Trophoblast cell (in vitro differentiated cells and primary cell): ENCODE measurements at regions not wholly inside any gene's neighbourhood (a gene's known extent, or its start where the extent isn't known, plus 50 kb on each side); places are given as distances from the start of the nearest gene placed in this dataset.
"Not testable (repeated sequence)": the region's sequence is repeated elsewhere in the genome, so short reads cannot be mapped to it uniquely, and the experiment has no call there.

Source experiments
- DNase-seq, 2 donors: peaks; one replicate each; pipeline ENCODE4 v3.0.0-alpha.2; 2016
- H2AFZ ChIP-seq: 2 replicates; pipeline ENCODE4 v1.6.1; 2013; ENCODE audit warnings: low read length, moderate library complexity, mild to moderate bottlenecking; ENCODE audit not compliant: insufficient read depth, poor library complexity
- H2AK5ac ChIP-seq: 2 replicates; pipeline ENCODE4 v1.6.1; 2013; ENCODE audit warnings: mild to moderate bottlenecking, low read length
- H2BK120ac ChIP-seq: 2 replicates; pipeline ENCODE4 v1.6.1; 2013; ENCODE audit warnings: low read length, mild to moderate bottlenecking, moderate library complexity; ENCODE audit not compliant: insufficient read depth, poor library complexity
- H2BK12ac ChIP-seq: 2 replicates; pipeline ENCODE4 v1.6.1; 2013; ENCODE audit warnings: mild to moderate bottlenecking, low read length, moderate library complexity
- H2BK5ac ChIP-seq: 2 replicates; pipeline ENCODE4 v1.6.1; 2013; ENCODE audit warnings: low read length, low read depth, moderate library complexity, mild to moderate bottlenecking; ENCODE audit not compliant: poor library complexity
- H3K14ac ChIP-seq: 2 replicates; pipeline ENCODE4 v1.6.1; 2013; ENCODE audit warnings: mild to moderate bottlenecking, low read length
- H3K18ac ChIP-seq: 2 replicates; pipeline ENCODE4 v1.6.1; 2013; ENCODE audit warnings: mild to moderate bottlenecking, low read length
- H3K23ac ChIP-seq: 2 replicates; pipeline ENCODE4 v1.6.1; 2013; ENCODE audit warnings: low read length
- H3K27ac ChIP-seq: 2 replicates; pipeline ENCODE4 v1.5.1; 2013; ENCODE audit warnings: low read depth, mild to moderate bottlenecking, inconsistent platforms, low read length, moderate library complexity
- H3K27me3 ChIP-seq: 2 replicates; pipeline ENCODE4 v1.6.1; 2013; ENCODE audit warnings: inconsistent platforms, mild to moderate bottlenecking, low read length, moderate library complexity; ENCODE audit not compliant: insufficient read depth
- H3K36me3 ChIP-seq, 2 experiments: 1 replicate in 1 of 2; 2 replicates in 1 of 2; pipeline ENCODE4 v1.6.1; 2013; ENCODE audit warnings: low read length in 2 of 2, mild to moderate bottlenecking in 2 of 2, moderate library complexity in 1 of 2; ENCODE audit not compliant: insufficient read depth in 2 of 2, control insufficient read depth in 1 of 2
- H3K4ac ChIP-seq: 2 replicates; pipeline ENCODE4 v1.6.1; 2013; ENCODE audit warnings: low read depth, mild to moderate bottlenecking, low read length, moderate library complexity
- H3K4me1 ChIP-seq, 2 experiments: 1 replicate in 1 of 2; 2 replicates in 1 of 2; pipeline ENCODE4 v1.6.1; 2013; ENCODE audit warnings: low read length in 2 of 2, mild to moderate bottlenecking in 2 of 2, moderate library complexity in 1 of 2; ENCODE audit not compliant: insufficient read depth in 2 of 2, control insufficient read depth in 1 of 2
- H3K4me2 ChIP-seq: 2 replicates; pipeline ENCODE4 v1.6.1; 2013; ENCODE audit warnings: inconsistent platforms, mild to moderate bottlenecking, low read length, moderate library complexity
- H3K4me3 ChIP-seq: 2 replicates; pipeline ENCODE4 v1.5.1; 2013; ENCODE audit warnings: mild to moderate bottlenecking, low read depth, low read length, inconsistent platforms
- H3K79me1 ChIP-seq: one replicate; pipeline ENCODE4 v1.6.1; 2013; ENCODE audit warnings: low read length
- H3K79me2 ChIP-seq: 2 replicates; pipeline ENCODE4 v1.6.1; 2013; ENCODE audit warnings: low read length, mild to moderate bottlenecking; ENCODE audit not compliant: control insufficient read depth, insufficient read depth, poor library complexity
- H3K9ac ChIP-seq: 2 replicates; pipeline ENCODE4 v1.6.1; 2013; ENCODE audit warnings: mild to moderate bottlenecking, low read length
- H3K9me3 ChIP-seq: 2 replicates; pipeline ENCODE4 v1.6.1; 2013; ENCODE audit warnings: low read depth, mild to moderate bottlenecking, control low read depth, inconsistent platforms, low read length; ENCODE audit not compliant: insufficient read depth
- H4K12ac ChIP-seq: 2 replicates; pipeline ENCODE4 v1.6.1; 2013; ENCODE audit warnings: low read depth, mild to moderate bottlenecking, low read length, moderate library complexity
- H4K8ac ChIP-seq: 2 replicates; pipeline ENCODE4 v1.6.1; 2013; ENCODE audit warnings: low read depth, mild to moderate bottlenecking, low read length, moderate library complexity
- H4K91ac ChIP-seq: one replicate; pipeline ENCODE4 v1.6.1; 2013; ENCODE audit warnings: low read depth, mild to moderate bottlenecking, low read length, moderate library complexity
- WGBS: extraction: QIAGEN DNeasy Blood & Tissue Kit; methylation state at CpG from one replicate; pipeline ENCODE4 v1.1.7; 2013; ENCODE audit warnings: missing lambda C conversion rate; ENCODE audit not compliant: insufficient read length, insufficient coverage; ENCODE audit errors: extremely low coverage; 5-methylcytosine and 5-hydroxymethylcytosine counted together

DNA sequence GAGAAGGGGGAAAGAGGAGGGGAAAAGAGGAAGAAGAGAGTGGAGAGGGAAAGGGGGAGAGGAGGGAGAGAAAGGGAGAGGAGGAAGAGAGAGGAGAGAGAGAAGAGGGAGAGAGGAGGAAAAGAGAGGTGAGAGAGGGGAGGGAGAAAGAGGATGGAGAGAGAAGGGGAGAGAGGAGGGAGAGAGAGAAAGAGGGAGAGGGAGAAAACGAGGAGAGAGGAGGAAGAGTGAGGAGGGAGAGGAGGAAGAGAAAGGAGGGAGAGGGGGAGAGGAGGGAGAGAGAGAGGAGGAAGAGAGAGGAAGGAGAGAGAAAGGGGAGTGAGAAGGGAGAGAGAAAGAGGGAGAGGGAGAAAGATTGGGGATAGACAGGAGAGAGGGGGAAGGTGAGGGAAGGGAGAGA lies 197.6 kb upstream of the FOXK1 start:
- Histone ChIP-seq H3K9me3 (peaks cover 19% of the 10 kb centered on the region), H2BK120ac (no peak overlapping the region), H3K79me2 (no peaks in the 10 kb centered on the region), H2AK5ac (no peak overlapping the region), H3K4me3 (no peak overlapping the region), H2AFZ (no peak overlapping the region), H3K27ac (no peak overlapping the region), H3K36me3 (no peaks in the 10 kb centered on the region), H3K23ac (no peak overlapping the region), H3K14ac (no peak overlapping the region), H3K4ac (no peak overlapping the region), H2BK12ac (no peak overlapping the region), H4K12ac (no peak overlapping the region), H3K9ac (no peak overlapping the region), H4K8ac (no peak overlapping the region), H3K79me1 (no peaks in the 10 kb centered on the region), H3K4me1 (no peaks in the 10 kb centered on the region), H3K4me2 (no peak overlapping the region), H2BK5ac (no peak overlapping the region), H4K91ac (no peak overlapping the region), H3K18ac (no peak overlapping the region), H3K27me3 (no peaks in the 10 kb centered on the region)
- no peak for DNase-seq
- WGBS, result no CpG with 5 or more reads among the region's 1 CpG

DNA sequence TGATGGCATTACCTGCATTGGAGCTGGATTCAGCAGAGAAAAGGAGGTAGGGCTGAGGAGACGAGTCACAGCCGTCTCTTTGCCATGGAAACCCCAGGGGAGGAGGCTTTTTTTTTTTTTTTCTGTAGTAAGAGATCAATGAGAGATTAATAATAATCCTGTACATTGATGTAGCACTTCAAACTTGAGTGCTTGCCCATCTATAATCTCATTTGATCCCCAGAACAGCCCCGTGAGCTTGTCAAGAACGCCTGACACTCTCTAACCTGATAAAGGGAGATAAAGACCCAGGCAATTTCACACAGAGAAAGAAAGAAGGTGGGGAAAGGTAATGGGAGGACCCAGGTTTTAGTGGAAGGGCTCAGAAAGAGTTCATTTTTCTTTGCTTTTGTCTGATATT lies 195.2 kb upstream of the FOXK1 start:
- Histone ChIP-seq H3K79me2 (no peaks in the 10 kb centered on the region), H3K18ac (no peak overlapping the region), H4K8ac (no peak overlapping the region), H2BK120ac (no peak overlapping the region), H3K27me3 (no peaks in the 10 kb centered on the region), H2BK5ac (no peak overlapping the region), H4K91ac (no peak overlapping the region), H2BK12ac (no peak overlapping the region), H2AK5ac (no peak overlapping the region), H3K9me3 (peaks cover 22% of the 10 kb centered on the region), H3K4ac (no peak overlapping the region), H3K79me1 (no peaks in the 10 kb centered on the region), H3K9ac (no peak overlapping the region), H3K27ac (no peak overlapping the region), H3K23ac (no peak overlapping the region), H3K36me3 (no peaks in the 10 kb centered on the region), H3K14ac (no peak overlapping the region), H3K4me2 (no peak overlapping the region), H3K4me3 (no peak overlapping the region), H3K4me1 (no peaks in the 10 kb centered on the region), H2AFZ (no peak overlapping the region), H4K12ac (no peak overlapping the region)
- WGBS, result no CpG with 5 or more reads among the region's 4 CpGs
- DNase-seq, result no peak

DNA sequence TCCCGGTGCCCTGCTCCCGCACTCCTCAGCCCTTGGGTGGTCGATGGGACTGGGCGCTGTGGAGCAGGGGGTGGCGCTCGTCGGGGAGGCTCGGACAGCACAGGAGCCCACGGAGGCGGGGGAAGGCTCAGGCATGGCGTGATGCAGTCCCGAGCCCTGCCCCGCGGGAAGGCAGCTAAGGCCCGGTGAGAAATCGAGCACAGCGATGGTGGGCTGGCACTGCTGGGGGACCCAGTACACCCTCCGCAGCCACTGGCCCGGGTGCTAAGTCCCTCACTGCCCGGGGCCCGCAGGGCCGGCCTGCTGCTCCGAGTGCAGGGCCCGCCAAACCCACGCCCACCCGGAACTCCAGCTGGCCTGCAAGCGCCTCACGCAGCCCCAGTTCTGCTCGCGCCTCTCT lies 185.2 kb upstream of the FOXK1 start:
- H2BK120ac ChIP-seq, H4K91ac ChIP-seq, H2AK5ac ChIP-seq, H3K4me3 ChIP-seq, H4K8ac ChIP-seq, H3K79me2 ChIP-seq, H2BK5ac ChIP-seq, H3K9ac ChIP-seq, H3K4me2 ChIP-seq, H2BK12ac ChIP-seq, H2AFZ ChIP-seq, H3K27ac ChIP-seq, H3K79me1 ChIP-seq, H3K14ac ChIP-seq, H3K27me3 ChIP-seq, DNase-seq, H3K4ac ChIP-seq, H3K18ac ChIP-seq, H3K4me1 ChIP-seq, H4K12ac ChIP-seq, H3K36me3 ChIP-seq, H3K23ac ChIP-seq: not testable (repeated sequence)
- WGBS, result no CpG with 5 or more reads among the region's 30 CpGs
- peaks cover 14% of the 10 kb centered on the region for H3K9me3 ChIP-seq

DNA sequence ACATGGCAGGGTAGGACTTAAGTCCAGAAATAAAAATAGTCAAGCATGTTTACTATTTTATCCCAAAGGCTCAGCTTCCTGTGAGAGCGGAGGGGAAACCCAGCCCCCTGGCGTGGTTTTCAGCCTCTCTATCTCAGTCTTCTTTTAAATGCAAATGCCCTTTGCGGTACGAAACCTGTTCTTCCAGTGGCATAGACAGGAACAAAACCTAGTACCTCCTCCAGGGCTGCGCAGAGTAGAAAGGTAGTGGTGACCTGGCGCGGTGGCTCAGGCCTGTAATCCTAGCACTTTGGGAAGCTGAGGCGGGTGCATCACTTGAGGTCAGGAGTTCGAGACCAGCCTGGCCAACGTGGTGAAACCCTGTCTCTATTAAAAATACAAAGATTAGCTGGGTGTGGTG lies 181.3 kb upstream of the FOXK1 start:
- H2BK12ac ChIP-seq, result no peak overlapping the region

More for the DNA sequence above, 181.3 kb upstream of the FOXK1 start:
- Histone ChIP-seq H3K4ac (no peak overlapping the region), H2AFZ (no peak overlapping the region), H2AK5ac (no peak overlapping the region), H3K4me1 (no peaks in the 10 kb centered on the region), H3K79me1 (no peaks in the 10 kb centered on the region), H2BK5ac (no peak overlapping the region), H3K14ac (no peak overlapping the region), H3K9ac (no peak overlapping the region), H3K9me3 (peaks cover 11% of the 10 kb centered on the region), H3K18ac (no peak overlapping the region), H3K4me3 (no peak overlapping the region), H3K4me2 (no peak overlapping the region), H3K79me2 (no peaks in the 10 kb centered on the region), H4K91ac (no peak overlapping the region), H3K27me3 (no peaks in the 10 kb centered on the region), H3K23ac (no peak overlapping the region), H3K36me3 (no peaks in the 10 kb centered on the region), H4K8ac (no peak overlapping the region), H3K27ac (no peak overlapping the region), H2BK120ac (no peak overlapping the region), H4K12ac (no peak overlapping the region)
- DNase-seq, result no peak
- no CpG with 5 or more reads among the region's 10 CpGs for WGBS
